Smooth muscle cell (in vitro differentiated cells): ENCODE measurements at regions not wholly inside any gene's neighbourhood (a gene's known extent, or its start where the extent isn't known, plus 50 kb on each side); places are given as distances from the start of the nearest gene placed in this dataset.

Source experiments
- DNase-seq: peaks from one replicate; lab custom pipeline; 2025; ENCODE audit not compliant: unreplicated experiment; lab: John Stamatoyannopoulos, UW
- H2AFZ ChIP-seq: fragments of 200-600 bp; sonication (generic); 2 replicates; pipeline ENCODE4 v1.6.0; 2016; ENCODE audit warnings: antibody characterized with exemption, low read depth, mild to moderate bottlenecking
- H3F3A ChIP-seq: fragments of 200-600 bp; sonication (generic); 2 replicates; pipeline ENCODE4 v1.6.0; 2017; ENCODE audit warnings: antibody characterized with exemption, low read depth
- H3K27ac ChIP-seq: fragments of 200-600 bp; sonication (generic); 2 replicates; pipeline ENCODE4 v1.5.1; 2016; ENCODE audit warnings: low read depth, mild to moderate bottlenecking
- H3K27me3 ChIP-seq: fragments of 200-600 bp; sonication (generic); 2 replicates; pipeline ENCODE4 v1.6.1; 2016; ENCODE audit warnings: low read depth, mild to moderate bottlenecking
- H3K36me3 ChIP-seq: fragments of 200-600 bp; sonication (generic); 2 replicates; pipeline ENCODE4 v1.5.1; 2016; ENCODE audit warnings: low read depth
- H3K4me1 ChIP-seq: fragments of 200-600 bp; sonication (generic); 2 replicates; pipeline ENCODE4 v1.5.1; 2016; ENCODE audit warnings: low read depth
- H3K4me2 ChIP-seq: fragments of 200-600 bp; sonication (generic); 2 replicates; pipeline ENCODE4 v1.6.0; 2016; ENCODE audit warnings: mild to moderate bottlenecking
- H3K4me3 ChIP-seq: fragments of 200-600 bp; sonication (generic); 2 replicates; pipeline ENCODE4 v1.5.1; 2016; ENCODE audit warnings: mild to moderate bottlenecking
- H3K79me2 ChIP-seq: fragments of 200-600 bp; sonication (generic); 2 replicates; pipeline ENCODE4 v1.6.0; 2016; ENCODE audit warnings: low read depth, mild to moderate bottlenecking
- H3K9ac ChIP-seq: fragments of 200-600 bp; sonication (generic); 2 replicates; pipeline ENCODE4 v1.6.0; 2016; ENCODE audit warnings: low read depth
- H3K9me3 ChIP-seq: fragments of 200-600 bp; sonication (generic); replicated peaks from 2 replicates; pipeline ENCODE4 v1.5.1; 2016; ENCODE audit warnings: low read depth
- H4K20me1 ChIP-seq: fragments of 200-600 bp; sonication (generic); 2 replicates; pipeline ENCODE4 v1.6.0; 2016; ENCODE audit warnings: low read depth
- WGBS: methylation state at CpG from one replicate; pipeline ENCODE4 v1.1.7; 2016; ENCODE audit warnings: low lambda C conversion rate; 5-methylcytosine and 5-hydroxymethylcytosine counted together
- TF ChIP-seq, protein P1 (sequence below): fragments of 200-600 bp; sonication (generic); IDR thresholded peaks from 2 replicates; pipeline ENCODE4 v1.5.1; 2017; ENCODE audit warnings: borderline replicate concordance, mild to moderate bottlenecking, antibody characterized with exemption; ENCODE audit not compliant: insufficient read depth, poor library complexity, severe bottlenecking

DNA sequence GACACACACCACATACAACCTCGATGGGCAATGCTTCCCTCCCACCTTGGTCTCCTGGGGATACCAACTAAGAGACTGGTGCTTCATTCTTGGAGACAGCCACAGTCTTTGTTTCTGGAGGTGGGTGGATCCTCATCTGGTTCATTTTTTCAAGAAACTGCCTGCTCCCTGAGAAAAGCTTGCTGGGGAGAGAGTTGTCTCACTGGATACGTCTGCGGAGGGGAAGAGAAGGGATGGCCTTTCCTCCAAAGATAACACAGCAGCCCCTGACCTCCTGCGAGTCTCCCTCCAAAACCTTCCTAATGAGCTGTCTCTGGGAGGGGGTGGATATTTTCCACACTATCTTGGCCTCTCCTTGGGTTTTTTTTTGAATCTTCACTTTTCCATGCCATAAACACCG lies 221.2 kb downstream of the SOX9 start:
- Histone ChIP-seq H3K27ac (no peak overlapping the region), H3K4me2 (no peak overlapping the region), H3K4me3 (no peak overlapping the region), H3K9ac (no peak overlapping the region), H3F3A (no peaks in the 10 kb centered on the region), H3K27me3 (no peaks in the 10 kb centered on the region), H3K79me2 (no peaks in the 10 kb centered on the region), H4K20me1 (no peaks in the 10 kb centered on the region), H3K36me3 (no peaks in the 10 kb centered on the region), H2AFZ (no peak overlapping the region), H3K9me3 (no peaks in the 10 kb centered on the region), H3K4me1 (peaks cover 6% of the 10 kb centered on the region)
- TF ChIP-seq, protein P1, sequence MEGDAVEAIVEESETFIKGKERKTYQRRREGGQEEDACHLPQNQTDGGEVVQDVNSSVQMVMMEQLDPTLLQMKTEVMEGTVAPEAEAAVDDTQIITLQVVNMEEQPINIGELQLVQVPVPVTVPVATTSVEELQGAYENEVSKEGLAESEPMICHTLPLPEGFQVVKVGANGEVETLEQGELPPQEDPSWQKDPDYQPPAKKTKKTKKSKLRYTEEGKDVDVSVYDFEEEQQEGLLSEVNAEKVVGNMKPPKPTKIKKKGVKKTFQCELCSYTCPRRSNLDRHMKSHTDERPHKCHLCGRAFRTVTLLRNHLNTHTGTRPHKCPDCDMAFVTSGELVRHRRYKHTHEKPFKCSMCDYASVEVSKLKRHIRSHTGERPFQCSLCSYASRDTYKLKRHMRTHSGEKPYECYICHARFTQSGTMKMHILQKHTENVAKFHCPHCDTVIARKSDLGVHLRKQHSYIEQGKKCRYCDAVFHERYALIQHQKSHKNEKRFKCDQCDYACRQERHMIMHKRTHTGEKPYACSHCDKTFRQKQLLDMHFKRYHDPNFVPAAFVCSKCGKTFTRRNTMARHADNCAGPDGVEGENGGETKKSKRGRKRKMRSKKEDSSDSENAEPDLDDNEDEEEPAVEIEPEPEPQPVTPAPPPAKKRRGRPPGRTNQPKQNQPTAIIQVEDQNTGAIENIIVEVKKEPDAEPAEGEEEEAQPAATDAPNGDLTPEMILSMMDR: no peak
- no peak for DNase-seq
- WGBS: 53% methylated on average over 5 of the region's 5 CpGs

DNA sequence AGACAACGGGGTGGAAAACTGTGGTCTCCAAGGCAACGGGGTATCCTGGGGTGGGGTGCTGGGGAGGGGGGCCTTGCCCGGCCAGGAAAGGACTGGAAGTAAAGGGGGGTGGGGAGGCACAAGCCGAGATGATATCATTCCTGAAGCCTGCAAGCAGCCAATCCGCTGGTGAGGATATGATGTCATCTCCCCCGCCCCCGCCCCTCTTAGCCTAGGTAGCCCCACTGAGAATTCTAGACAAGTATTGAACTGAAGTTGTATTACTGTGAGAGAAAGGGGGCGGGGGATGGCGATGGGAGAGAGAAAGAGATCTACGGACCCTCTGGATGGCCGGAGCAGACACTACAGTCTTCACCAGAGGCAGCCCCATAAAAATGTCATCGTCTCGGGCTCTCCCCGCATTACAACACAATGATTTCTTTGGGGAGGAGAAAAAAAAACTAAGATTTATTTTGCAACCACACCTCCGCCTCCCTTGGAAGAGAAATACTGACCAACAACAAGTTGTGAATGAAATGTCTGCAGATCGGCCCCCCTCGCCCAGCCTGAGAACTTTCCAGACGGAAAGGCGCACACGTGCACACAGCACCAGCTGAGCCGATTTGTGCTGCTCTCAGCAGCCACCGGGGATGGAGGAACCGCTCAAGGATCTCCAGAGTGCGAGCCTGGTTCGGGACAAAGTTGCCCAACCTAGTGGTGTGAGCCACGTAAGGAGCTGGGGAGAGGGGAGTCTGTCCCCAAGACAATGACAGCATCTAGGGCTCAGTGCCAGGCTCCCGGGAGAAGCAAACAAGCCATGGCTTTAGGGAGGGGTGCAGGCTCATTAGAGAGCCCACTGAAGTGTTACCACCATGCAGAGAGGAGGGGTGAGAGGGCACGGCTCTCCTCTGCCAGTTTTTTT lies 222.1 kb downstream of the SOX9 start:
- H3K4me3 ChIP-seq: no peak overlapping the region

DNA sequence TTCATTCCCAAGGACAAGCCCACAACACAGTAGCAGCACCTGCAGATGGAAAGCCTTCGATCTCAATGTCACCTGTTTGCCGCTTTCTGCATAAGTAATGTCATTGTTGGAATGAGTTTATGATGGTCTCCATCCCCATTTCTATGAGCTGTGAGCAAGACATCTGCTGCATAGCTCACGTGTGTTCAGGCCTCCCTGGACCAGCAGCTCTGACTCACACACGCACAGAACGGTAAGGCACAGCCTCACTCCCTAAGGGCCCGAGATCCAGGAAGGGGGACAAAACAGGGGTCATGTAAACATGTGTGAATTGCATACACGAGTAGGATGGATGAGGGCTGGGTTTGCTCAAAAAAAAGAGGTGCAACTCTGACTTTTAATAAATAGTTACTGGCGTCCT lies 223.1 kb downstream of the SOX9 start:
- Histone ChIP-seq H3K4me1 (peaks cover 6% of the 10 kb centered on the region), H4K20me1 (no peaks in the 10 kb centered on the region), H3K36me3 (no peaks in the 10 kb centered on the region), H3K27ac (no peak overlapping the region), H3K9ac (no peak overlapping the region), H3K4me3 (no peak overlapping the region), H3F3A (no peaks in the 10 kb centered on the region), H3K9me3 (no peaks in the 10 kb centered on the region), H3K79me2 (no peaks in the 10 kb centered on the region), H2AFZ (no peak overlapping the region), H3K4me2 (no peak overlapping the region), H3K27me3 (no peaks in the 10 kb centered on the region)
- WGBS: 71% methylated on average over 8 of the region's 8 CpGs
- DNase-seq: no peak
- TF ChIP-seq, protein P1: no peak

More for the DNA sequence above, 222.1 kb downstream of the SOX9 start:
- Histone ChIP-seq H3K27me3 (no peaks in the 10 kb centered on the region), H3F3A (no peaks in the 10 kb centered on the region), H3K27ac (no peak overlapping the region), H3K9ac (no peak overlapping the region), H3K4me1 (peaks cover 6% of the 10 kb centered on the region), H3K4me2 (no peak overlapping the region), H3K79me2 (no peaks in the 10 kb centered on the region), H3K36me3 (no peaks in the 10 kb centered on the region), H3K9me3 (no peaks in the 10 kb centered on the region), H2AFZ (no peak overlapping the region), H4K20me1 (no peaks in the 10 kb centered on the region)
- TF ChIP-seq, protein P1: no peak
- DNase-seq: no peak
- 83% methylated on average over 28 of the region's 28 CpGs for WGBS

DNA sequence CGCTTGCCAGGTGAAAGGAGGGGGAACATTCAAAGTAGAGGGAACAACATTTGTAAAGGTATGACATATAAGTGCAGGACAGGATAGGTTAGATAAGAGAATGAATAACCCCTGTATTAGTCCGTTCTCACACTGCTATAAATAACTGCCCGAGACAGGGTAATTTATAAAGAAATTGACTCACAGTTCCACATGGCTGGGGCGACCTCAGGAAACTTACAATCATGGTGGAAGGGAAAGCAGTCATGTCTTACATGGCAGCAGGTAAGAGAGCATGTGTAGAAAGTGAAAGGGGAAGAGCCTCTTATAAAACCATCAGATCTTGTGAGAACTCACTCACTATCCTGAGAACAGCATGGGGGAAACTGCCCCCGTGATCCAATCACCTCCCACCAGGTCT lies 223.8 kb downstream of the SOX9 start:
- no peak for DNase-seq
- Histone ChIP-seq H3K4me3 (no peak overlapping the region), H3K9me3 (no peaks in the 10 kb centered on the region), H2AFZ (no peak overlapping the region), H3K9ac (no peak overlapping the region), H4K20me1 (no peaks in the 10 kb centered on the region), H3K4me2 (no peak overlapping the region), H3K79me2 (no peaks in the 10 kb centered on the region), H3K27ac (no peak overlapping the region), H3K27me3 (no peaks in the 10 kb centered on the region), H3K36me3 (no peaks in the 10 kb centered on the region), H3F3A (no peaks in the 10 kb centered on the region), H3K4me1 (peaks cover under 1% of the 10 kb centered on the region)
- TF ChIP-seq, protein P1: no peak
- WGBS: 88% methylated on average over 5 of the region's 5 CpGs
